ENCODE measurements at regions not wholly inside any gene's neighbourhood (a gene's known extent, or its start where the extent isn't known, plus 50 kb on each side); places are given as distances from the start of the nearest gene placed in this dataset.

GRCh38 chr11:38246451-38246850 lies 1648.4 kb upstream of the RAG2 start:
- DNase-seq = no peak

- no peak for DNase-seq
Measured at GRCh38 chr11:38226684-38227083, 1628.6 kb upstream of the RAG2 start.

- no peak for DNase-seq
Measured at GRCh38 chr11:38221295-38221694, 1623.3 kb upstream of the RAG2 start.

GRCh38 chr11:38219636-38220035 lies 1621.6 kb upstream of the RAG2 start:
- no peak for DNase-seq

GRCh38 chr11:38208951-38209350 lies 1610.9 kb upstream of the RAG2 start:
- no peak for DNase-seq

GRCh38 chr11:38206663-38207062 lies 1608.6 kb upstream of the RAG2 start:
- DNase-seq = no peak

- no peak for DNase-seq
Measured at GRCh38 chr11:38191101-38191500, 1593.1 kb upstream of the RAG2 start.

- DNase-seq = no peak
Measured at GRCh38 chr11:38182126-38182866, 1584.3 kb upstream of the RAG2 start.

GRCh38 chr11:38176686-38177322 lies 1578.8 kb upstream of the RAG2 start:
- no peak for DNase-seq

GRCh38 chr11:38173676-38174075 lies 1575.6 kb upstream of the RAG2 start:
- no peak for DNase-seq

GRCh38 chr11:38169286-38169685 lies 1571.2 kb upstream of the RAG2 start:
- no peak for DNase-seq

- no peak for DNase-seq
Measured at GRCh38 chr11:38163526-38163925, 1565.5 kb upstream of the RAG2 start.

GRCh38 chr11:38160433-38160832 lies 1562.4 kb upstream of the RAG2 start:
- no peak for DNase-seq

GRCh38 chr11:38159038-38159437 lies 1561.0 kb upstream of the RAG2 start:
- DNase-seq = no peak

GRCh38 chr11:38156495-38157146 lies 1558.6 kb upstream of the RAG2 start:
- DNase-seq = no peak

- DNase-seq = no peak
Measured at GRCh38 chr11:38155856-38156255, 1557.8 kb upstream of the RAG2 start.

GRCh38 chr11:38153985-38154384 lies 1555.9 kb upstream of the RAG2 start:
- no peak for DNase-seq

GRCh38 chr11:38143852-38144251 lies 1545.8 kb upstream of the RAG2 start:
- no peak for DNase-seq

GRCh38 chr11:38138972-38139371 lies 1540.9 kb upstream of the RAG2 start:
- DNase-seq = no peak

GRCh38 chr11:38136887-38137286 lies 1538.9 kb upstream of the RAG2 start:
- DNase-seq = no peak

- DNase-seq = no peak
Measured at GRCh38 chr11:38131535-38131934, 1533.5 kb upstream of the RAG2 start.

GRCh38 chr11:38130976-38131375 lies 1532.9 kb upstream of the RAG2 start:
- no peak for DNase-seq

GRCh38 chr11:38130514-38130913 lies 1532.5 kb upstream of the RAG2 start:
- no peak for DNase-seq

- no peak for DNase-seq
Measured at GRCh38 chr11:38123673-38124072, 1525.6 kb upstream of the RAG2 start.
